BLaER1 treated with 17β-estradiol and CSF1 and Interleukin-3, amounts not matched to agents 10 nM and 100 nM (cell line): ENCODE measurements at regions not wholly inside any gene's neighbourhood (a gene's known extent, or its start where the extent isn't known, plus 50 kb on each side); places are given as distances from the start of the nearest gene placed in this dataset.

ENCODE experiments used
- H3K27ac ChIP-seq, 11 experiments: shearing (Covaris generic); formaldehyde crosslinking; 2 replicates each; pipeline ENCODE4 v1.8.1; 2022
- H3K27me3 ChIP-seq, 11 experiments: shearing (Covaris generic); formaldehyde crosslinking; 2 replicates each; pipeline ENCODE4 v1.8.1; 2022
- H3K36me3 ChIP-seq, 11 experiments: shearing (Covaris generic); formaldehyde crosslinking; 2 replicates each; pipeline ENCODE4 v1.8.1; 2022
- H3K4me1 ChIP-seq, 10 experiments: shearing (Covaris generic); formaldehyde crosslinking; 2 replicates each; pipeline ENCODE4 v1.8.1; 2022
- H3K4me2 ChIP-seq, 11 experiments: shearing (Covaris generic); formaldehyde crosslinking; 2 replicates each; pipeline ENCODE4 v1.8.1; 2022
- H3K4me3 ChIP-seq, 10 experiments: shearing (Covaris generic); formaldehyde crosslinking; 2 replicates each; pipeline ENCODE4 v1.8.1; 2022
- H3K9ac ChIP-seq, 11 experiments: shearing (Covaris generic); formaldehyde crosslinking; 2 replicates each; pipeline ENCODE4 v1.8.1; 2022
- H3K9me3 ChIP-seq, 11 experiments: shearing (Covaris generic); formaldehyde crosslinking; replicated peaks in 1 of 11; 2 replicates each; pipeline ENCODE4 v1.8.1; 2022
- H4K20me1 ChIP-seq, 11 experiments: shearing (Covaris generic); formaldehyde crosslinking; 2 replicates each; pipeline ENCODE4 v1.8.1; 2022
- Cebpa-rat ChIP-seq, 11 experiments: shearing (Covaris generic); IDR thresholded peaks; 2 replicates each; pipeline ENCODE4 v1.8.1; 2022

GRCh38 chr16:85365120-85365519 lies 248.0 kb upstream of the GSE1 start:
- no peak for TF ChIP-seq Cebpa-rat (IDR thresholded peaks at IDR 0.05)
- H3K4me3 ChIP-seq = no peak overlapping the region; a peak in 1 of 20 replicates
- no peaks in the 10 kb centered on the region for H3K36me3 ChIP-seq
- peak overlapping the region in 2 of 11 experiments; percentile 52 to 56; a peak in 4 of 22 replicates for H3K9ac ChIP-seq
- no peaks in the 10 kb centered on the region for H3K9me3 ChIP-seq
- no peak overlapping the region; a peak in 1 of 22 replicates for H3K27ac ChIP-seq
- peaks cover 0 to 39% (median 7%) of the 10 kb centered on the region in 11 experiments; a peak in 7 of 22 replicates for H4K20me1 ChIP-seq
- peak overlapping the region; percentile 36 to 89 (median 59); a peak in 21 of 22 replicates for H3K4me2 ChIP-seq
- peaks cover 12 to 79% (median 67%) of the 10 kb centered on the region in 10 experiments; a peak in 19 of 20 replicates for H3K4me1 ChIP-seq
- H3K27me3 ChIP-seq = peaks cover 0 to 43% (median 0%) of the 10 kb centered on the region in 11 experiments; a peak in 5 of 22 replicates

GRCh38 chr16:85366031-85366763 lies 246.9 kb upstream of the GSE1 start:
- peaks cover 18 to 79% (median 67%) of the 10 kb centered on the region in 10 experiments for H3K4me1 ChIP-seq
- peaks cover 0 to 34% (median 0%) of the 10 kb centered on the region in 11 experiments; a peak in 5 of 22 replicates for H3K27me3 ChIP-seq
- H4K20me1 ChIP-seq = peaks cover 0 to 44% (median 7%) of the 10 kb centered on the region in 11 experiments; a peak in 7 of 22 replicates
- H3K9ac ChIP-seq = peak overlapping the region in 1 of 11 experiments; percentile 44; a peak in 2 of 22 replicates
- no peak overlapping the region for H3K27ac ChIP-seq
- no peak for TF ChIP-seq Cebpa-rat (IDR thresholded peaks at IDR 0.05)
- H3K9me3 ChIP-seq = no peaks in the 10 kb centered on the region
- no peak overlapping the region for H3K4me3 ChIP-seq
- no peaks in the 10 kb centered on the region for H3K36me3 ChIP-seq
- H3K4me2 ChIP-seq = peak overlapping the region in 9 of 11 experiments; percentile 58 to 89 (median 60); a peak in 16 of 22 replicates

- no peak overlapping the region for H3K9ac ChIP-seq
- no peak overlapping the region for H3K27ac ChIP-seq
- peaks cover 0 to 46% (median 7%) of the 10 kb centered on the region in 11 experiments; a peak in 7 of 22 replicates for H4K20me1 ChIP-seq
- TF ChIP-seq Cebpa-rat (IDR thresholded peaks at IDR 0.05) = no peak
- H3K4me3 ChIP-seq = no peak overlapping the region
- H3K9me3 ChIP-seq = no peaks in the 10 kb centered on the region
- H3K27me3 ChIP-seq = peaks cover 0 to 21% (median 0%) of the 10 kb centered on the region in 11 experiments; a peak in 5 of 22 replicates
- no peak overlapping the region; a peak in 1 of 22 replicates for H3K4me2 ChIP-seq
- peaks cover 23 to 78% (median 62%) of the 10 kb centered on the region in 10 experiments for H3K4me1 ChIP-seq
- no peaks in the 10 kb centered on the region for H3K36me3 ChIP-seq
These were observed 245.6 kb upstream of the GSE1 start for GRCh38 chr16:85367485-85367884.

GRCh38 chr16:85369060-85369459 lies 244.1 kb upstream of the GSE1 start:
- no peaks in the 10 kb centered on the region for H3K9me3 ChIP-seq
- peaks cover 0 to 46% (median 7%) of the 10 kb centered on the region in 11 experiments; a peak in 7 of 22 replicates for H4K20me1 ChIP-seq
- TF ChIP-seq Cebpa-rat (IDR thresholded peaks at IDR 0.05) = no peak
- H3K4me2 ChIP-seq = peak overlapping the region in 1 of 11 experiments; percentile 53; a peak in 1 of 22 replicates
- H3K27ac ChIP-seq = no peak overlapping the region
- H3K4me1 ChIP-seq = peaks cover 34 to 74% (median 64%) of the 10 kb centered on the region in 10 experiments
- H3K27me3 ChIP-seq = peaks cover 0 to 20% (median 0%) of the 10 kb centered on the region in 11 experiments; a peak in 5 of 22 replicates
- H3K9ac ChIP-seq = no peak overlapping the region
- H3K4me3 ChIP-seq = no peak overlapping the region
- no peaks in the 10 kb centered on the region for H3K36me3 ChIP-seq

GRCh38 chr16:85369741-85370528 lies 243.2 kb upstream of the GSE1 start:
- TF ChIP-seq Cebpa-rat (IDR thresholded peaks at IDR 0.05) = no peak
- peaks cover 0 to 37% (median 5%) of the 10 kb centered on the region in 11 experiments; a peak in 6 of 22 replicates for H4K20me1 ChIP-seq
- peak overlapping the region in 7 of 11 experiments; percentile 10 to 53 (median 46); a peak in 11 of 22 replicates for H3K4me2 ChIP-seq
- H3K4me3 ChIP-seq = no peak overlapping the region
- H3K9me3 ChIP-seq = no peaks in the 10 kb centered on the region
- H3K36me3 ChIP-seq = no peaks in the 10 kb centered on the region
- peaks cover 0 to 17% (median 0%) of the 10 kb centered on the region in 11 experiments; a peak in 5 of 22 replicates for H3K27me3 ChIP-seq
- H3K27ac ChIP-seq = no peak overlapping the region
- peaks cover 31 to 69% (median 59%) of the 10 kb centered on the region in 10 experiments for H3K4me1 ChIP-seq
- no peak overlapping the region for H3K9ac ChIP-seq

GRCh38 chr16:85370543-85370880 lies 242.6 kb upstream of the GSE1 start:
- Histone ChIP-seq H3K27ac (no peak overlapping the region), H3K4me3 (no peak overlapping the region), H3K4me2 (peak overlapping the region; percentile 23 to 53 (median 44); a peak in 17 of 22 replicates), H3K9ac (peak overlapping the region in 2 of 11 experiments; percentile 16 to 17; a peak in 1 of 22 replicates), H3K4me1 (peaks cover 25 to 67% (median 57%) of the 10 kb centered on the region in 10 experiments), H3K9me3 (no peaks in the 10 kb centered on the region), H3K27me3 (peaks cover 0 to 11% (median 0%) of the 10 kb centered on the region in 11 experiments; a peak in 5 of 22 replicates), H4K20me1 (peaks cover 0 to 31% (median 5%) of the 10 kb centered on the region in 11 experiments; a peak in 5 of 22 replicates), H3K36me3 (no peaks in the 10 kb centered on the region)
- TF ChIP-seq Cebpa-rat (IDR thresholded peaks at IDR 0.05) = no peak

- Histone ChIP-seq H4K20me1 (peaks cover 0 to 26% (median under 1%) of the 10 kb centered on the region in 11 experiments; a peak in 3 of 22 replicates), H3K4me3 (no peak overlapping the region), H3K4me2 (peak overlapping the region; percentile 23 to 53 (median 44); a peak in 17 of 22 replicates), H3K9ac (peak overlapping the region in 2 of 11 experiments; percentile 16 to 17; a peak in 2 of 22 replicates), H3K27ac (no peak overlapping the region), H3K36me3 (no peaks in the 10 kb centered on the region), H3K4me1 (peaks cover 23 to 67% (median 52%) of the 10 kb centered on the region in 10 experiments), H3K27me3 (peaks cover 0 to 6% (median 0%) of the 10 kb centered on the region in 11 experiments; a peak in 3 of 22 replicates), H3K9me3 (no peaks in the 10 kb centered on the region)
- TF ChIP-seq Cebpa-rat (IDR thresholded peaks at IDR 0.05) = no peak
These were observed 242.1 kb upstream of the GSE1 start for GRCh38 chr16:85370881-85371651.

- TF ChIP-seq Cebpa-rat (IDR thresholded peaks at IDR 0.05) = no peak
- H3K27ac ChIP-seq = no peak overlapping the region
- peak overlapping the region in 8 of 11 experiments; percentile 44 to 81 (median 56); a peak in 9 of 22 replicates for H3K4me2 ChIP-seq
- H3K27me3 ChIP-seq = no peaks in the 10 kb centered on the region
- H3K9me3 ChIP-seq = no peaks in the 10 kb centered on the region
- H3K4me1 ChIP-seq = peaks cover 23 to 67% (median 49%) of the 10 kb centered on the region in 10 experiments
- H3K36me3 ChIP-seq = no peaks in the 10 kb centered on the region
- no peak overlapping the region for H3K4me3 ChIP-seq
- H4K20me1 ChIP-seq = peaks cover 0 to 20% (median 0%) of the 10 kb centered on the region in 11 experiments; a peak in 1 of 22 replicates
- no peak overlapping the region for H3K9ac ChIP-seq
These were observed 241.2 kb upstream of the GSE1 start for GRCh38 chr16:85371948-85372347.
